CD4-positive, alpha-beta T cell treated with Interleukin-6 at 100 ng/mL for 8 hours (primary cell): ENCODE measurements at regions not wholly inside any gene's neighbourhood (a gene's known extent, or its start where the extent isn't known, plus 50 kb on each side); places are given as distances from the start of the nearest gene placed in this dataset.
"Not testable (repeated sequence)": the region's sequence is repeated elsewhere in the genome, so short reads cannot be mapped to it uniquely, and the experiment has no call there.

Source experiments
- DNase-seq: peaks from one replicate; pipeline ENCODE4 v3.0.0-alpha.2; 2020; ENCODE audit warnings: mixed read lengths, low spot score

- no peak for DNase-seq
These were observed 181.4 kb upstream of the CACNA2D1 start for GRCh38 chr7:82624965-82625364.

- no peak for DNase-seq
These were observed 180.8 kb upstream of the CACNA2D1 start for GRCh38 chr7:82624337-82624736.

- DNase-seq: no peak
These were observed 180.2 kb upstream of the CACNA2D1 start for GRCh38 chr7:82623812-82624211.

- DNase-seq: no peak
These were observed 173.6 kb upstream of the CACNA2D1 start for GRCh38 chr7:82617156-82617555.

- DNase-seq: no peak
These were observed 172.6 kb upstream of the CACNA2D1 start for GRCh38 chr7:82616059-82616728.

- DNase-seq: no peak
These were observed 171.9 kb upstream of the CACNA2D1 start for GRCh38 chr7:82615527-82615926.

GRCh38 chr7:82609746-82610145 is 166.2 kb upstream of the CACNA2D1 start:
- DNase-seq: no peak

GRCh38 chr7:82605247-82605864 is 161.8 kb upstream of the CACNA2D1 start:
- no peak for DNase-seq

- no peak for DNase-seq
These were observed 158.5 kb upstream of the CACNA2D1 start for GRCh38 chr7:82602066-82602465.

- no peak for DNase-seq
These were observed 157.0 kb upstream of the CACNA2D1 start for GRCh38 chr7:82600531-82600930.

- DNase-seq: no peak
These were observed 156.3 kb upstream of the CACNA2D1 start for GRCh38 chr7:82599895-82600294.

- no peak for DNase-seq
These were observed 155.4 kb upstream of the CACNA2D1 start for GRCh38 chr7:82598958-82599357.

GRCh38 chr7:82595795-82596194 is 152.2 kb upstream of the CACNA2D1 start:
- DNase-seq: not testable (repeated sequence)

- no peak for DNase-seq
These were observed 151.6 kb upstream of the CACNA2D1 start for GRCh38 chr7:82595176-82595575.

GRCh38 chr7:82594665-82595064 is 151.1 kb upstream of the CACNA2D1 start:
- DNase-seq: no peak

GRCh38 chr7:82593780-82594179 is 150.2 kb upstream of the CACNA2D1 start:
- no peak for DNase-seq

- no peak for DNase-seq
These were observed 148.8 kb upstream of the CACNA2D1 start for GRCh38 chr7:82592416-82592815.

GRCh38 chr7:82579047-82579446 is 135.5 kb upstream of the CACNA2D1 start:
- DNase-seq: no peak

GRCh38 chr7:82578430-82578829 is 134.9 kb upstream of the CACNA2D1 start:
- DNase-seq: no peak

GRCh38 chr7:82572195-82572880 is 128.8 kb upstream of the CACNA2D1 start:
- peak; percentile 36 for DNase-seq

GRCh38 chr7:82571047-82571446 is 127.5 kb upstream of the CACNA2D1 start:
- DNase-seq: not testable (repeated sequence)

GRCh38 chr7:82567841-82568240 is 124.3 kb upstream of the CACNA2D1 start:
- no peak for DNase-seq

GRCh38 chr7:82567356-82567755 is 123.8 kb upstream of the CACNA2D1 start:
- DNase-seq: no peak
